PC-9 (cell line): ENCODE measurements at regions not wholly inside any gene's neighbourhood (a gene's known extent, or its start where the extent isn't known, plus 50 kb on each side); places are given as distances from the start of the nearest gene placed in this dataset.

ENCODE experiments used
- BruUV-seq: library from RNA; stranded (reverse); fragments of 400-500 nt; replicated peaks from 2 replicates; lab custom pipeline; 2021; lab: Mats Ljungman, UMichigan
- CTCF ChIA-PET: fragments of 300-600 bp; sonication (Branson Sonifier 250); formaldehyde crosslinking; loops from one replicate; lab custom pipeline; 2022; ENCODE audit warnings: antibody characterized with exemption; lab: Charles Lee
- POLR2A ChIA-PET: fragments of 300-600 bp; sonication (Branson Sonifier 250); formaldehyde crosslinking; loops from one replicate; lab custom pipeline; 2022; ENCODE audit warnings: antibody characterized with exemption; ENCODE audit not compliant: unreplicated experiment; lab: Charles Lee
- DNase-seq, 2 experiments: peaks; one replicate each; pipeline versions ENCODE4 v3.0.0 to v3.0.0-alpha.2; 2015 to 2022; ENCODE audit warnings: mixed read lengths in 1 of 2
- H2AFZ ChIP-seq: fragments of 200-600 bp; sonication (generic); 2 replicates; pipeline ENCODE4 v1.8.1; 2017; ENCODE audit warnings: antibody characterized with exemption
- H3F3A ChIP-seq: fragments of 200-600 bp; sonication (generic); 2 replicates; pipeline ENCODE4 v1.8.1; 2017; ENCODE audit warnings: antibody characterized with exemption, mild to moderate bottlenecking, low read depth; ENCODE audit not compliant: insufficient read depth
- H3K27ac ChIP-seq: fragments of 200-600 bp; sonication (generic); 2 replicates; pipeline ENCODE4 v1.6.1; 2016; ENCODE audit warnings: mixed run types
- H3K27me3 ChIP-seq: fragments of 200-600 bp; sonication (generic); 2 replicates; pipeline ENCODE4 v1.6.1; 2016; ENCODE audit warnings: low read depth, mixed run types; ENCODE audit not compliant: insufficient read depth
- H3K36me3 ChIP-seq: fragments of 200-600 bp; sonication (generic); 2 replicates; pipeline ENCODE4 v1.6.1; 2016; ENCODE audit warnings: low read depth, mixed run types
- H3K4me1 ChIP-seq: fragments of 200-600 bp; sonication (generic); replicated peaks from 2 replicates; pipeline ENCODE4 v1.6.1; 2016; ENCODE audit warnings: mixed run types; ENCODE audit not compliant: insufficient read depth
- H3K4me2 ChIP-seq: fragments of 200-600 bp; sonication (generic); 2 replicates; pipeline ENCODE4 v1.6.1; 2017; ENCODE audit warnings: mixed run types
- H3K4me3 ChIP-seq: fragments of 200-600 bp; sonication (generic); 2 replicates; pipeline ENCODE4 v1.6.1; 2016; ENCODE audit warnings: mixed run types
- H3K79me2 ChIP-seq: fragments of 200-600 bp; sonication (generic); 2 replicates; pipeline ENCODE4 v1.6.1; 2017; ENCODE audit warnings: low read depth, mixed run types
- H3K9me2 ChIP-seq: fragments of 200-600 bp; sonication (generic); 2 replicates; pipeline ENCODE4 v1.8.1; 2017; ENCODE audit warnings: mild to moderate bottlenecking; ENCODE audit not compliant: insufficient read depth
- H3K9me3 ChIP-seq: fragments of 200-600 bp; sonication (generic); 2 replicates; pipeline ENCODE4 v1.8.1; 2016; ENCODE audit warnings: low read depth; ENCODE audit not compliant: insufficient read depth
- H4K20me1 ChIP-seq: fragments of 200-600 bp; sonication (generic); 2 replicates; pipeline ENCODE4 v1.8.1; 2017; ENCODE audit not compliant: insufficient read depth
- EZH2 ChIP-seq: fragments of 200-600 bp; sonication (generic); IDR thresholded peaks from 2 replicates; pipeline ENCODE4 v1.8.0; 2017; ENCODE audit warnings: antibody characterized with exemption, low read depth
- intact Hi-C: fragments of 100-400 bp; cut with micrococcal nuclease; formaldehyde crosslinking; loops from one replicate; pipeline ENCODE4 v1.10.0; 2022; ENCODE audit not compliant: unreplicated experiment
- TF ChIP-seq, protein P1 (sequence below): fragments of 200-600 bp; sonication (generic); conservative IDR thresholded peaks from 2 replicates; pipeline ENCODE4 v1.6.1; 2017; ENCODE audit warnings: mixed run types, antibody characterized with exemption, mild to moderate bottlenecking, moderate library complexity

DNA sequence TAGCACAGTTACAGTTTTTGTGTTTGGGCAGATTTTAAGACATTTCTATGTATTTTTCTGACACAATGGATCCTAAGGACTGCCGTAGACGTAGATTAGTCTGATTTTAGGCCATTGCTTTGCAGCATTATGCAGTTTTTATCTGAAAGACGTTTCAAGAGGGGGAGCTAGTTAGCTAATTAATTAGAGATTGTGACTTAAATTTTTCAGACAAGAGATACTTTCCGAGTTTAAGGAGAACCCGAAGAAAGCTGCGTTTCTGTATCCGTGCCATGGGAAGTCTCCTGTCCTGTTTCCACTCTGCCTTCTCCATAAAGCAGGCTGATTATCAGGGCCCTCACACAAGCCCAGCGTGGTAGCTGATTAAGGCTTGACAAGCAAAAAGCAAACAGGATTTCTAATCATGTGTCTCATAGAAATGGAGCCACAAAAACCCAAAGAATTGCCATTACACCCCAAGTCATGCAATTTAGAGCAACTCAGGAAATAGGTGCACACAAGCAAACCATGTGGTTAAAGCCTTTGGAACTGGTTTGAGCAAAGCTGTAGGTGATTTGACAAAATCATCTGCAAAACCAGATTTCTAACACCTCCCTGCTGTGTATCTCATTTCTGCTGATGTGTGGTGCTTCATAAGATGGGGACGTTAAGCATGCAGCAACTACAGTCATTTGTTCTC lies 808.1 kb downstream of the RNF144A start:
- Histone ChIP-seq H3K4me2 (no peak overlapping the region), H3K4me1 (no peaks in the 10 kb centered on the region), H3K27ac (no peak overlapping the region), H3K4me3 (no peak overlapping the region), H3K9me2 (no peaks in the 10 kb centered on the region), H3F3A (no peaks in the 10 kb centered on the region), H3K9me3 (no peaks in the 10 kb centered on the region), H3K27me3 (peaks cover 51% of the 10 kb centered on the region), H3K79me2 (no peaks in the 10 kb centered on the region), H3K36me3 (no peaks in the 10 kb centered on the region), H2AFZ (no peak overlapping the region), H4K20me1 (no peaks in the 10 kb centered on the region)
- ChIA-PET CTCF (no interaction called here), POLR2A (no interaction called here)
- intact Hi-C loops = no loop called here
- DNase-seq = no peak
- TF ChIP-seq EZH2 = no peak
- TF ChIP-seq, protein P1, sequence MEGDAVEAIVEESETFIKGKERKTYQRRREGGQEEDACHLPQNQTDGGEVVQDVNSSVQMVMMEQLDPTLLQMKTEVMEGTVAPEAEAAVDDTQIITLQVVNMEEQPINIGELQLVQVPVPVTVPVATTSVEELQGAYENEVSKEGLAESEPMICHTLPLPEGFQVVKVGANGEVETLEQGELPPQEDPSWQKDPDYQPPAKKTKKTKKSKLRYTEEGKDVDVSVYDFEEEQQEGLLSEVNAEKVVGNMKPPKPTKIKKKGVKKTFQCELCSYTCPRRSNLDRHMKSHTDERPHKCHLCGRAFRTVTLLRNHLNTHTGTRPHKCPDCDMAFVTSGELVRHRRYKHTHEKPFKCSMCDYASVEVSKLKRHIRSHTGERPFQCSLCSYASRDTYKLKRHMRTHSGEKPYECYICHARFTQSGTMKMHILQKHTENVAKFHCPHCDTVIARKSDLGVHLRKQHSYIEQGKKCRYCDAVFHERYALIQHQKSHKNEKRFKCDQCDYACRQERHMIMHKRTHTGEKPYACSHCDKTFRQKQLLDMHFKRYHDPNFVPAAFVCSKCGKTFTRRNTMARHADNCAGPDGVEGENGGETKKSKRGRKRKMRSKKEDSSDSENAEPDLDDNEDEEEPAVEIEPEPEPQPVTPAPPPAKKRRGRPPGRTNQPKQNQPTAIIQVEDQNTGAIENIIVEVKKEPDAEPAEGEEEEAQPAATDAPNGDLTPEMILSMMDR = no peak
- no TSS peak for BruUV-seq

DNA sequence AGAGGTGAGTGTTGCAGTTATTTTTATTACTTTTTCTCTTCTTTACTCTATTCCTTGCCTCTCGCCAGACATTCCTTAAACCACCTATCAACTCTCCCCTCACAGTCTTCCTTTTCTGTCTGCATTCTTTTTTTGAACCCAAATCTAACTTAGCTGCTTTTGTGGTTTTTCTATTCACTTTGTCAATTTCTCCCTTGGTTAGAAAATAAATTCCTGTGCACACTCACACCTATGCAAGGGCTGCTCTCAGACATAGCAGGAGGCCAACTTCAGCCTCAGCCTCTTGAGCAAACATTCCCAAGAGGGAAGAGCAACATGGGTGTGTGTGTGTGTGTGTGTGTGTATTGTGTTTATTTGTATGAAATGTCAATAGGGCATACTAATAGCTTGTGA lies 808.6 kb downstream of the RNF144A start:
- intact Hi-C loops = no loop called here
- Histone ChIP-seq H3K79me2 (no peaks in the 10 kb centered on the region), H3K27ac (no peak overlapping the region), H3F3A (no peaks in the 10 kb centered on the region), H3K27me3 (peaks cover 56% of the 10 kb centered on the region), H3K4me3 (no peak overlapping the region), H3K4me2 (no peak overlapping the region), H3K4me1 (no peaks in the 10 kb centered on the region), H3K9me2 (no peaks in the 10 kb centered on the region), H4K20me1 (no peaks in the 10 kb centered on the region), H2AFZ (no peak overlapping the region), H3K36me3 (no peaks in the 10 kb centered on the region), H3K9me3 (no peaks in the 10 kb centered on the region)
- DNase-seq = no peak
- POLR2A ChIA-PET = no interaction called here
- TF ChIP-seq, protein P1 = no peak
- no peak for TF ChIP-seq EZH2
- CTCF ChIA-PET = no interaction called here
- BruUV-seq = no TSS peak

DNA sequence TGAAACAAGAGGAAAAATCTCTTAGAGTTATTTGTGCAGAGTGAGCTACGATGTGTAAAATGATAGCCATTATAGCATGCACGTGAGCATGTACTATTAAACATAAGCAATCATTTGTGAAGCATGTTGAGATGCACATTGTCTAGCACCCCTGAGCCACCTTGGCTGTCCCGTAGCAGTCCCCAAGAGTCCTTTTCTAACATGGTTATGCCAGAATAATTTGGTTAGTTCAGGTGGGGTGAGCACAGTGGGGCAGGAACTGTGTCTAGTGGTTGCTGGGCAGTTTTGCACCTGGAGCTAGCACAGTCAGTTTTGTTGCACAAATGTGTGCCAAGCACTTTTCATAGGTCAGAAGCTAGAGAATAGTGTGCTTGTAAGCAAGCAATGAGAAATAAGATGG lies 809.8 kb downstream of the RNF144A start:
- Histone ChIP-seq H2AFZ (no peak overlapping the region), H3K79me2 (no peaks in the 10 kb centered on the region), H3F3A (no peaks in the 10 kb centered on the region), H3K9me3 (no peaks in the 10 kb centered on the region), H3K9me2 (no peaks in the 10 kb centered on the region), H3K4me1 (no peaks in the 10 kb centered on the region), H3K4me3 (no peak overlapping the region), H4K20me1 (no peaks in the 10 kb centered on the region), H3K27ac (no peak overlapping the region), H3K4me2 (no peak overlapping the region), H3K36me3 (no peaks in the 10 kb centered on the region), H3K27me3 (peaks cover 65% of the 10 kb centered on the region)
- POLR2A ChIA-PET = no interaction called here
- CTCF ChIA-PET = no interaction called here
- no TSS peak for BruUV-seq
- DNase-seq = no peak
- intact Hi-C loops = no loop called here
- TF ChIP-seq, protein P1 = no peak
- TF ChIP-seq EZH2 = no peak
